SIG-M5 (cell line): ENCODE measurements at regions not wholly inside any gene's neighbourhood (a gene's known extent, or its start where the extent isn't known, plus 50 kb on each side); places are given as distances from the start of the nearest gene placed in this dataset.

Experiments
- DNase-seq: peaks from one replicate; lab custom pipeline; 2025; lab: John Stamatoyannopoulos, UW

- DNase-seq: no peak
Observed at GRCh38 chr1:173400387-173400995, 76.6 kb upstream of the PRDX6 start.

- DNase-seq: no peak
Observed at GRCh38 chr1:173403996-173404395, 73.1 kb upstream of the PRDX6 start.

GRCh38 chr1:173405281-173405680 lies 71.9 kb upstream of the PRDX6 start:
- no peak for DNase-seq

GRCh38 chr1:173405834-173406233 lies 71.3 kb upstream of the PRDX6 start:
- DNase-seq: no peak

GRCh38 chr1:173406783-173407230 lies 70.3 kb upstream of the PRDX6 start:
- DNase-seq: no peak

GRCh38 chr1:173407846-173408245 lies 69.3 kb upstream of the PRDX6 start:
- no peak for DNase-seq

GRCh38 chr1:173408886-173409285 lies 68.2 kb upstream of the PRDX6 start:
- DNase-seq: no peak

GRCh38 chr1:173409613-173410012 lies 67.5 kb upstream of the PRDX6 start:
- DNase-seq: peak; percentile 62

- DNase-seq: no peak
Observed at GRCh38 chr1:173410133-173410793, 66.9 kb upstream of the PRDX6 start.

- DNase-seq: no peak
Observed at GRCh38 chr1:173410794-173411236, 66.3 kb upstream of the PRDX6 start.

GRCh38 chr1:173411835-173412742 lies 65.0 kb upstream of the PRDX6 start:
- no peak for DNase-seq

- no peak for DNase-seq
Observed at GRCh38 chr1:173413271-173413707, 63.8 kb upstream of the PRDX6 start.

GRCh38 chr1:173414136-173414535 lies 63.0 kb upstream of the PRDX6 start:
- no peak for DNase-seq

GRCh38 chr1:173414539-173415226 lies 62.5 kb upstream of the PRDX6 start:
- no peak for DNase-seq

- no peak for DNase-seq
Observed at GRCh38 chr1:173415490-173415889, 61.6 kb upstream of the PRDX6 start.

GRCh38 chr1:173415905-173416450 lies 61.2 kb upstream of the PRDX6 start:
- no peak for DNase-seq

- no peak for DNase-seq
Observed at GRCh38 chr1:173417563-173417962, 59.6 kb upstream of the PRDX6 start.

- DNase-seq: no peak
Observed at GRCh38 chr1:173418107-173418985, 58.8 kb upstream of the PRDX6 start.

GRCh38 chr1:173420330-173420806 lies 56.8 kb upstream of the PRDX6 start:
- DNase-seq: no peak

GRCh38 chr1:173421286-173421685 lies 55.8 kb upstream of the PRDX6 start:
- DNase-seq: no peak

GRCh38 chr1:173421789-173422188 lies 55.3 kb upstream of the PRDX6 start:
- no peak for DNase-seq
